ENCODE measurements at regions not wholly inside any gene's neighbourhood (a gene's known extent, or its start where the extent isn't known, plus 50 kb on each side); places are given as distances from the start of the nearest gene placed in this dataset.

DNA sequence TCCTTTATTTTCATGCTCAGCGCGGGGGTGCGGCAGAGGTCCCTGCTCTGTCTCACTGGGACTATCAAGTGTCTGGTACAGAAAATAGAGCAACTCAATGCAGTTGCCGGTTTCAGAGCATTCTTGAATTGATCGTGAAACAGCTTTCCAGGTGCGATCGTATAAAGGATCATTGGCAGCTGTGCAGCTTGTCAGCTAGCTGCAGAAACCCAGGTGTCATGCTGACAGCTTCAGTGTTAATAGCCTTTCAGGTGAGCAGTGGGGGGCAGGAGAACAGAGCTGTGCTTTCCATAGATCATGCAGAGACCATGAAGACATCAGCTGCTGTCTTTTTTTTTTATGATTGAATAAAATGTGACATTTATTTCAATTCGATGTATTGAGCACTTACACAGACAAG is 583.9 kb downstream of the NLGN4X start:
- H3K79me2 ChIP-seq (ENCODE audit: insufficient read depth, low read length): no peaks in the 10 kb centered on the region
- no peak overlapping the region for H2AFZ ChIP-seq (ENCODE audit: low read length)
- no peaks in the 10 kb centered on the region for H3F3A ChIP-seq (ENCODE audit: insufficient read depth, low read length)
- no peak overlapping the region for H3K27ac ChIP-seq (ENCODE audit: low read depth, low read length, poor library complexity, severe bottlenecking)
- no peaks in the 10 kb centered on the region for H4K20me1 ChIP-seq (ENCODE audit: insufficient read depth, low read length)
- H3K27me3 ChIP-seq (ENCODE audit: insufficient read depth, low read length): no peaks in the 10 kb centered on the region
- H3K4me1 ChIP-seq (ENCODE audit: insufficient read depth, low read length, severe bottlenecking): no peaks in the 10 kb centered on the region
- no peaks in the 10 kb centered on the region for H3K9me3 ChIP-seq (ENCODE audit: low read length)
- no peak overlapping the region for H3K9ac ChIP-seq (ENCODE audit: low read length)
- H3K9me2 ChIP-seq (ENCODE audit: low read depth, low read length): no peaks in the 10 kb centered on the region
- no peak overlapping the region for H3K4me2 ChIP-seq (ENCODE audit: low read length)
- TF ChIP-seq EZH2 (IDR thresholded peaks at IDR 0.05; ENCODE audit: borderline replicate concordance, low read length): no peak
- no peaks in the 10 kb centered on the region for H3K36me3 ChIP-seq (ENCODE audit: insufficient read depth, low read length)
- H3K4me3 ChIP-seq (ENCODE audit: low read depth, low read length, poor library complexity, severe bottlenecking): no peak overlapping the region

DNA sequence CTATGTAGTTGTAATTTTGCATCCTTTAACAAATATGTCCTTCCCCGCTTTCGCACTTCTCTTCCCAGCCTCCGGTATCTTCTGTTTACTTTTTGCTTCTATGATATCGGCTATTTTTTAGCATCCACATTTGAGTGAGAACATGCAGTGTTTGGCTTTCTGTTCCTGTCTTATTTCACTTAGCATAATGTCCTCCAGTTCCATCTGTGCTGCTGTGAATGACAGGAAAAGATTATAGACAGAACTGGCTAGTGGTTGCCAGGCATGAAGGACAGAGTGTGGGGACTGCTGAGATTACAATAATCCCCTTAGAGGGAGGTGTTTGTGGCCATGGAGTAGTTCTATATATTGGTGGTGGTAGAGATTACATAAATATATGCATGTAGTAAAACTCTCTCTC is 588.6 kb downstream of the NLGN4X start:
- Histone ChIP-seq H3F3A (ENCODE audit: insufficient read depth, low read length) (no peaks in the 10 kb centered on the region), H3K4me1 (ENCODE audit: insufficient read depth, low read length, severe bottlenecking) (no peaks in the 10 kb centered on the region), H3K79me2 (ENCODE audit: insufficient read depth, low read length) (no peaks in the 10 kb centered on the region), H3K4me3 (ENCODE audit: low read depth, low read length, poor library complexity, severe bottlenecking) (no peak overlapping the region), H3K9me2 (ENCODE audit: low read depth, low read length) (no peaks in the 10 kb centered on the region), H3K27me3 (ENCODE audit: insufficient read depth, low read length) (no peaks in the 10 kb centered on the region), H3K36me3 (ENCODE audit: insufficient read depth, low read length) (no peaks in the 10 kb centered on the region), H3K9ac (ENCODE audit: low read length) (no peak overlapping the region), H2AFZ (ENCODE audit: low read length) (no peak overlapping the region), H4K20me1 (ENCODE audit: insufficient read depth, low read length) (no peaks in the 10 kb centered on the region), H3K9me3 (ENCODE audit: low read length) (no peaks in the 10 kb centered on the region), H3K27ac (ENCODE audit: low read depth, low read length, poor library complexity, severe bottlenecking) (no peak overlapping the region), H3K4me2 (ENCODE audit: low read length) (no peak overlapping the region)
- TF ChIP-seq EZH2 (IDR thresholded peaks at IDR 0.05; ENCODE audit: borderline replicate concordance, low read length): no peak
- TF ChIP-seq, protein P1, sequence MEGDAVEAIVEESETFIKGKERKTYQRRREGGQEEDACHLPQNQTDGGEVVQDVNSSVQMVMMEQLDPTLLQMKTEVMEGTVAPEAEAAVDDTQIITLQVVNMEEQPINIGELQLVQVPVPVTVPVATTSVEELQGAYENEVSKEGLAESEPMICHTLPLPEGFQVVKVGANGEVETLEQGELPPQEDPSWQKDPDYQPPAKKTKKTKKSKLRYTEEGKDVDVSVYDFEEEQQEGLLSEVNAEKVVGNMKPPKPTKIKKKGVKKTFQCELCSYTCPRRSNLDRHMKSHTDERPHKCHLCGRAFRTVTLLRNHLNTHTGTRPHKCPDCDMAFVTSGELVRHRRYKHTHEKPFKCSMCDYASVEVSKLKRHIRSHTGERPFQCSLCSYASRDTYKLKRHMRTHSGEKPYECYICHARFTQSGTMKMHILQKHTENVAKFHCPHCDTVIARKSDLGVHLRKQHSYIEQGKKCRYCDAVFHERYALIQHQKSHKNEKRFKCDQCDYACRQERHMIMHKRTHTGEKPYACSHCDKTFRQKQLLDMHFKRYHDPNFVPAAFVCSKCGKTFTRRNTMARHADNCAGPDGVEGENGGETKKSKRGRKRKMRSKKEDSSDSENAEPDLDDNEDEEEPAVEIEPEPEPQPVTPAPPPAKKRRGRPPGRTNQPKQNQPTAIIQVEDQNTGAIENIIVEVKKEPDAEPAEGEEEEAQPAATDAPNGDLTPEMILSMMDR (IDR thresholded peaks at IDR 0.05; ENCODE audit: low read length): no peak

GRCh38 chrX:5638572-5638971 is 590.1 kb downstream of the NLGN4X start:
- H3K79me2 ChIP-seq (ENCODE audit: insufficient read depth, low read length): no peaks in the 10 kb centered on the region
- no peaks in the 10 kb centered on the region for H3K9me3 ChIP-seq (ENCODE audit: low read length)
- no peaks in the 10 kb centered on the region for H3K36me3 ChIP-seq (ENCODE audit: insufficient read depth, low read length)
- no peak overlapping the region for H3K4me2 ChIP-seq (ENCODE audit: low read length)
- no peak overlapping the region for H3K27ac ChIP-seq (ENCODE audit: low read depth, low read length, poor library complexity, severe bottlenecking)
- H3K9me2 ChIP-seq (ENCODE audit: low read depth, low read length): no peaks in the 10 kb centered on the region
- H4K20me1 ChIP-seq (ENCODE audit: insufficient read depth, low read length): no peaks in the 10 kb centered on the region
- no peak overlapping the region for H3K9ac ChIP-seq (ENCODE audit: low read length)
- no peaks in the 10 kb centered on the region for H3K4me1 ChIP-seq (ENCODE audit: insufficient read depth, low read length, severe bottlenecking)
- no peaks in the 10 kb centered on the region for H3F3A ChIP-seq (ENCODE audit: insufficient read depth, low read length)
- no peak overlapping the region for H3K4me3 ChIP-seq (ENCODE audit: low read depth, low read length, poor library complexity, severe bottlenecking)
- no peak overlapping the region for H2AFZ ChIP-seq (ENCODE audit: low read length)
- no peak for TF ChIP-seq EZH2 (IDR thresholded peaks at IDR 0.05; ENCODE audit: borderline replicate concordance, low read length)
- TF ChIP-seq, protein P1 (IDR thresholded peaks at IDR 0.05; ENCODE audit: low read length): no peak
- no peaks in the 10 kb centered on the region for H3K27me3 ChIP-seq (ENCODE audit: insufficient read depth, low read length)

- Histone ChIP-seq H3K36me3 (ENCODE audit: insufficient read depth, low read length) (no peaks in the 10 kb centered on the region), H3K79me2 (ENCODE audit: insufficient read depth, low read length) (no peaks in the 10 kb centered on the region), H3K9me2 (ENCODE audit: low read depth, low read length) (no peaks in the 10 kb centered on the region), H3K9me3 (ENCODE audit: low read length) (no peaks in the 10 kb centered on the region), H3F3A (ENCODE audit: insufficient read depth, low read length) (no peaks in the 10 kb centered on the region), H3K4me3 (ENCODE audit: low read depth, low read length, poor library complexity, severe bottlenecking) (no peak overlapping the region), H3K4me2 (ENCODE audit: low read length) (no peak overlapping the region), H3K4me1 (ENCODE audit: insufficient read depth, low read length, severe bottlenecking) (no peaks in the 10 kb centered on the region), H4K20me1 (ENCODE audit: insufficient read depth, low read length) (no peaks in the 10 kb centered on the region), H3K27ac (ENCODE audit: low read depth, low read length, poor library complexity, severe bottlenecking) (no peak overlapping the region), H3K27me3 (ENCODE audit: insufficient read depth, low read length) (no peaks in the 10 kb centered on the region), H2AFZ (ENCODE audit: low read length) (no peak overlapping the region), H3K9ac (ENCODE audit: low read length) (no peak overlapping the region)
- no peak for TF ChIP-seq EZH2 (IDR thresholded peaks at IDR 0.05; ENCODE audit: borderline replicate concordance, low read length)
- TF ChIP-seq, protein P1 (IDR thresholded peaks at IDR 0.05; ENCODE audit: low read length): no peak
Measured at GRCh38 chrX:5632887-5633286, 595.8 kb downstream of the NLGN4X start.

Measured in OCI-LY1 (cell line).